ENCODE measurements at regions not wholly inside any gene's neighbourhood (a gene's known extent, or its start where the extent isn't known, plus 50 kb on each side); places are given as distances from the start of the nearest gene placed in this dataset.

DNA sequence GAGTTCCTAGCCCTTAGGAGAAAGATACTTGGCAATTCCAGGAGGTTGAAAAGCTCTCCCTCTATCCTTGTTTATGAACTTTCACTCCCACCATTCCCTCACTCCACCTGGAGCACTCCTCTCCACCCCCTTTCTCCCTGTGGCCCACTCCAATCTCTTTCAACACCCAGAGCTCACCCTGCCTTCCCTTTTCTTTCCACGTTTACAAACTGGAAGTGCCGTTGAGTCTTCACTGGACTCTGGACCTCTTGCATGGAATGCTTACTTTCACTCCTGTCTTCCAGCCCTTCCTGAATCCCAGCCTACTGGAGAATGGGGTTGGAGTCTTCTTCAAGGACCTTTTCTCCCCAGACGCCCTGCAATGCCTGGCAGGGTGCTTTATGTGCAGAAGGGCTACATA is 198.5 kb downstream of the RHOU start:
- TF ChIP-seq POLR2A (IDR thresholded peaks at IDR 0.05) (no peak), POLR2AphosphoS5 (IDR thresholded peaks at IDR 0.05) (no peak), CTCF (IDR thresholded peaks at IDR 0.05) (no peak)

Data from prostate gland (tissue), 2 donors.